KOPT-K1 (cell line): ENCODE measurements at regions not wholly inside any gene's neighbourhood (a gene's known extent, or its start where the extent isn't known, plus 50 kb on each side); places are given as distances from the start of the nearest gene placed in this dataset.

Experiments used
- H3K27ac ChIP-seq: fragments of 200-600 bp; sonication (generic); 2 replicates; pipeline ENCODE4 v1.5.1; 2016; ENCODE audit warnings: antibody characterized with exemption, mild to moderate bottlenecking, low read depth, low read length; ENCODE audit not compliant: poor library complexity, severe bottlenecking
- H3K36me3 ChIP-seq: fragments of 200-600 bp; sonication (generic); 2 replicates; pipeline ENCODE4 v1.5.1; 2017; ENCODE audit warnings: antibody characterized with exemption, mild to moderate bottlenecking, low read length, moderate library complexity; ENCODE audit not compliant: insufficient read depth
- H3K9me3 ChIP-seq: fragments of 200-600 bp; sonication (generic); 2 replicates; pipeline ENCODE4 v1.5.1; 2017; ENCODE audit warnings: antibody characterized with exemption, low read length, mild to moderate bottlenecking; ENCODE audit not compliant: insufficient read depth, poor library complexity, severe bottlenecking

DNA sequence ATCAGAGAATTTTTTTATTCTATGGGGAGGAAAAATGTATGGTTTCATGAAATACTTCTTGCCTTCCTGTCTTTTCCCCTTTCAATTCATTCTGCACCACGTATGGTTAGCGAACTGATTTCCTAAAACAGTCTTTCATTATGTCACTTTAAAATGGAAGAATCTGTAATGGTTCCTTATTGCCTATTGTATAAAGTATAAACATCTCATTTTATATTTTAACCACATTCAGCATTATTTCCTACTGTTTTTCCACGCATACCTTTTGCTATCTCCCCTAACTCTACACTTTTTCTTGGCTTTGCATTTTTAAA is 232.3 kb upstream of the B3GALT2 start:
- Histone ChIP-seq H3K36me3 (no peaks in the 10 kb centered on the region), H3K9me3 (no peaks in the 10 kb centered on the region), H3K27ac (peak overlapping the region; percentile 61)

DNA sequence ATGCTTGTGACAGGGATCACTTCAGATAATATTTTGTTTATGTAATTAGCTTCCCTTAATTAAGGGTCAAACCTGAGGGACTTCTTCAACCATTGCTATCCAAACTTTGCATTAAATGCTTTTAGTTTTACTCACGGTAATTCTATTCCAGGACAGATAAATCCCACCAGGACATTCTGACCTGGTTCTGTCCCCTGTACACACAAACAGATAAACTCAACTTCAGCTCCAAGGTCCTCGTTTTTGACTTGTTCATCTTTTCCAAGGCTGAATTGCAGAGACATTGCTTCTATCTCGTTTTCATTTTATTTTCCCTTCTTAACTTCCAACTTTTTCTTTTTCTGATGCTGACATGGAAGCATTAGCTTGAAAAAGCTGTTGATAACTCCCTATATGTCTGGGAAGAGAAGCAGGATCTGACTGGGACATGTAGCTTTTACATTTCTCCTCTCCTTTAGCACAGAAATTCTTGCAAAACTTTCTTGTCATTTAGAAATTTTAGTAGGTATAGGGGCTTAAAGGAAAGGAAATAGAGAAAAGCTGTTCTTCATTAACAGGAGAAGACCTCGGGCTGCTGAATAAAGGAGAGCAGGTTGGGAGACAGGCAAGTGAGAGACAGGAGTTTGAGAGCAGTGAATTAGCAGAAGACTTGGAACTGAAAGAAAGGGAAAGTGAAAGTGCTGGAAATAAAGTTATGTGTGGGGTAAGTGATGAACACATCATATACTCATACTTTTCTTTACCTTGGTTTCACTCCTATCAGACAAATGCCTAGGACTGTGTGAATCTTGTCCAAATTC is 231.7 kb upstream of the B3GALT2 start:
- Histone ChIP-seq H3K27ac (peak overlapping the region; percentile 61), H3K9me3 (no peaks in the 10 kb centered on the region), H3K36me3 (no peaks in the 10 kb centered on the region)

DNA sequence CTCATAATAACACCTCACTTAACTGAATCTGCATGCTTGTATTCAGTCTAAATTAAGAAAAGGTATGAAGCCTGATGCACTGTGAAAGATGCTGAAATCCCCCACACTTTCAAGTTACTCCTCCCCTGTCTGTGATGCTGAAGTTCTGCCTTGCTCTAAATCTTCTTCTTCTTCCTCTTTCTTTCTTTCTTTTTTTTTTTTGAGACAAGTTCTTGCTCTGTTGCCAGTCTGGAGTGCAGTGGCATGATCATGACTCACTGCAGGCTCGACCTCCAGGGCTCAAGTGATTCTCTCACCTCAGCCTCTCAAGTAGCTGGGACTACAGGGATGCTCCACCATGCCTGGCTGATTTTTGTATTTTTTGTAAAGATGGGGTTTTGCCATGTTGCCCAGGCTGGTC is 231.0 kb upstream of the B3GALT2 start:
- H3K36me3 ChIP-seq = no peaks in the 10 kb centered on the region
- no peaks in the 10 kb centered on the region for H3K9me3 ChIP-seq
- H3K27ac ChIP-seq = no peak overlapping the region

DNA sequence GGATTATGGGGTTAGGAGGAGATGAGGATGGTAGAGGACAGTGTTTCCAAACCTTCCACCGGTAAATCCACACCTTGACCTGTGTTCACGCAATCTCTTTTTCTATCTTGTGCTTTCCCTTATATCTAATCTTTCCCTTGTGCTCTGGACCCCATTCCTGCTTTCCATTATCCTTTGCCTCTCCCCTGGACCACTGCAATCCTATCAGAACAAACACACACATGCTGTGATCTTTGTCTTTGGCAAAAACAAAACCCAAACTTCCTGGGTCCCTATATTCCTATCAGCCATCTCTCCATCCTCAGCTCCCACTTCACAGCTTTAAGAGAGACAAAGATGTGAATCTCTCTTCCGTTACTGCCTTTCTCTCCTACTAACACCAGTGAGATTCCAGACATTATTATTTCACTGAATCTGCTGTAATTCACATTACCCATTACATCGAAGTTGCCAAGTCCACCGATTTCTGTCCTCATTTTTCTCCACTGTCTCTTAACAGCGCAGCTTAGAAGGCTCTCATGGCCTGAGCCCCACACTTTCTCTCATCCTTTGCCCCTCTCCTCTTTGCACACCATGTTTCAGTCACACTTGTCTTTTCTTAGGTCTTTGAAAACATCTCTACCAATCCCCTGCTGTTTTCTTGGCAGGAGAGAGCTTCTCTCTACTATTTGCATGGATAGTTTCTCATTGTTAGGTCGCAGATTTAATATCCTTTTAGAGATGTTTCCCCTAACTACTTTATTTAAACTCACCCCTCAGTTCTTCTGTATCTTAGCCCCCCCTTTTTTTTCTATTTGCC is 230.0 kb upstream of the B3GALT2 start:
- no peaks in the 10 kb centered on the region for H3K9me3 ChIP-seq
- H3K27ac ChIP-seq = no peak overlapping the region
- H3K36me3 ChIP-seq = no peaks in the 10 kb centered on the region

DNA sequence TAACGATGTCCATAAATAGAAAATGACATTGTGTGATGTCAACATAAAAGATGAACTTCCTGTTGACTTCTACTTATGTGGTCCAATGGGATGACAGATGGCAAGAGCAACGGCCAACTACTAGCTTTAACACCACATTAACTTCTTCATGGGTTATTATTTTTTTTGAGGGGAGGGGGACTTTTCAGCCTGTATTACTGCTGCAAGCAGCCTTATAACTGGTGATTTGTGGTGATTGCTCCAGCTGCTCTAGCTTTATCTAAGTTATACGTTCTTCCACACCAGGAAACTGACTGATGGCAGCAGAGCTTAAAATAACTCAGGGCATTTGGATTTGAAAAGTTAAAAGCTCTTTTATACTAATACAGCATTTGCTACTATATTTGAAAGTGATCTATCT is 228.8 kb upstream of the B3GALT2 start:
- Histone ChIP-seq H3K36me3 (no peaks in the 10 kb centered on the region), H3K27ac (no peak overlapping the region), H3K9me3 (no peaks in the 10 kb centered on the region)

DNA sequence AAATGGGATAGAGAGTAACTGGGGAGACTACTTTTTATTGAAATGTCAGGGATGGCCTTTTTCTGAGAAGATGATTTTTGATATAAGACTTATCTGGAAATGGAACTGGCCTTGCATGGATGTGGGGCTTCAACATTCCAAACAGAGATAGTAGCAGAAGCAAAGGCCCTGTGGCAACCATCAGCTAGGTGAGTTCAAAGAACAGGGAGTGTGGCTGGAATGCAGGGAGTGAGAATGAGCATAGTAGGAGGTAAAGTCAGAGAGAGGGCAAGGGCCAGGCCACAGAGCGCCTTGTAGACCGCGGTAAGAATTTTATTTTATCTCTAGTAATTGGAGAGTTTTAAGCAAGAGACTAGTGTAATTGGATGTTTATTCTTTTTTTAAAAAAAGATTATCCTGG is 227.0 kb upstream of the B3GALT2 start:
- Histone ChIP-seq H3K9me3 (no peaks in the 10 kb centered on the region), H3K27ac (no peak overlapping the region), H3K36me3 (no peaks in the 10 kb centered on the region)

DNA sequence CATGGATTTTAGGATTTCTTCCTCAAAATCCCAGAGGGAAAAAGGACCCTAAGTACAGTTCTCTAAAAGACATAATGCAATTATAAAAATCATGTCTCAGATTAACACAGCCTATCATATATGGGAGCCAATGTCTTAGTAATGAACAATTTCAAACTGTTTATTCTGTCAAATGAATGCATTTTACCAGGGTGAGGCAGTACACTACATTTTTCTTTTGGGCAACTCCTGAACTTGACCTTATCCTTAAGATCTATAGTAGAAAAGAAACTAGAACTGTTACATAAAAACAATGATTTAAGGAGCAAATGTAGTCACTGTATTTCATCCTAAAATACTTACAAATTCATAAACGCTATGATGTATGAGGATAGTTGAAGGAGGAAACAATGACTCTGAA is 226.3 kb upstream of the B3GALT2 start:
- Histone ChIP-seq H3K36me3 (no peaks in the 10 kb centered on the region), H3K9me3 (no peaks in the 10 kb centered on the region), H3K27ac (no peak overlapping the region)

DNA sequence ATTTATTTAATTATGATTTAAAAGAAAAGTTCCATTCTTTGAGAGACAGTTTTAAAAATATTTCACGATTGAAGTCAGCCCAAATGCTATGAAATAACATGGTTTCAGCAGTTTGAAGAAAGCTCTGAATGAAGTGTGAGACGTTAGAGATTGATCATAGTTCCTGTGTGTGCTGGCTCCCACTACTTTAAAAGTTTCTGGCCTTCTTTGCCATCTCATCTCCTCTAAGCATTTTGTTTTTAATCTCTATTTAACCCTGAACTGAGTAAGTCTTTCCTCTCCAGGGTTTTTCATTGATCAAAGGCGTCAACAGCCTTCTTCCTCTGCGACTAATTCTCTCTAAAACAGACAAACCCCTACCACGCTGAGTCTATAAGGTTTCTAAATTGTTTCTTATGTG is 225.3 kb upstream of the B3GALT2 start:
- Histone ChIP-seq H3K36me3 (no peaks in the 10 kb centered on the region), H3K9me3 (no peaks in the 10 kb centered on the region), H3K27ac (no peak overlapping the region)

DNA sequence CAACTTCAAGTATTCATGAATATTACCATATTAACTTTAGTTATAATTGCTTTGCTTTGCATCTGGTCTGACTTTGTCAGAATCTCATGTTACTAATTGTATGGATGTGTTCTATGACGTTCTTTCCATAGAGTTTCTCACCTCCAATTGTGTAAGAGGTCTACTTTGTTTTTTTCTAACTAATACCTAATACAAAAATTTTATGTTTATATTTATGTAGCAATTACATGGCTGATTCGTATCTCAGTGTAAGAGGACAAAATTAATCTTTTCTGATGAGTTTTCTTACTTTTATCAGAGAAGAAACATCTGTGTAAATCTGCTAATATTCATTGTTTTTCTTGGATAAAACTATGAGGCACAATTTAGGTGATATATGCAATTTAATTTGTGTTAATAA is 224.8 kb upstream of the B3GALT2 start:
- H3K9me3 ChIP-seq = no peaks in the 10 kb centered on the region

DNA sequence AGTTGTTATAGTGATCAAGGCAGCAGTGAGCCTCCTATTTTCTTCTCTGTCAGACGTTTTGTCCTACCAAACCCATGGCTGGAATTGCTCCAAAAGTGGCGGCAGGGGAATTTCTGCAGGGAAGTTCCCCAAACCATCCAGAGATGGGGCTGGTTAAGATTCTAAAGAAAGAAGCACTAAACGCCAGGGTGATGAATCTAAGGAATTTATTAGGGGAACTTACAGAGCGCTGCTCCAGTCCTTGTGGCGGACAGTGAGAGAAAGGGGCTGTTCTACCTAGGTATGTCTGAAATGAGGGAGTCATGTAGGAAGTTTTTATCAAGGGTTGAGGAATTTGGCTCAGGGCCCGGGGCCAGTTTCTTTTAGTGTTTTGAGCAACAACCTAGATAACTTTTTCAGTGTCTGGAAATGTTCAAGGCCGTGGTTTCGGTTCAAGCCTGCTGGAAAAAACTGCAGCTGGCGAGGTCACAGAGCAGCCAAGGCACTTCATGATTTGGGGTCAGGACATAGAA is 222.4 kb upstream of the B3GALT2 start:
- Histone ChIP-seq H3K36me3 (no peaks in the 10 kb centered on the region), H3K9me3 (no peaks in the 10 kb centered on the region), H3K27ac (no peak overlapping the region)

More for the DNA sequence above, 224.8 kb upstream of the B3GALT2 start:
- Histone ChIP-seq H3K36me3 (no peaks in the 10 kb centered on the region), H3K27ac (no peak overlapping the region)

DNA sequence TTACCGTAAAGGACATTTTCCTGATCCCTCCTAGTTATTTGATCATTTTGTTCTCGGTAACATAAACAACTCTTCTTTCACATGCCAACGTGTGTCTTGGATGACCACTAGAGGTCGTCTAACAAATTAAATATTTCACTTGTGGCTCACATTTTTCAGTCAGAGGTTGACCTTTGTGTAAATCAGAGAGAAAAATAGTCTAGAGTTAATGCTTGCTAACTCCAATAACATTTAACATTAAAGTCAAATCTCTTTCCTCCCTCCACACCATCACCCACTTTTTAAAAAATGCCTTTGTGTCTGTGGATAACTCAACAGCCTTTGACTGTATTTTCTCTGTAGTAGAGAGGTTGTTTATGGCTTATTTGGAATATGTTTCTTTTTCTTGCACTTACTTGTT is 220.5 kb upstream of the B3GALT2 start:
- H3K27ac ChIP-seq = no peak overlapping the region
- H3K9me3 ChIP-seq = no peaks in the 10 kb centered on the region
- H3K36me3 ChIP-seq = no peaks in the 10 kb centered on the region

DNA sequence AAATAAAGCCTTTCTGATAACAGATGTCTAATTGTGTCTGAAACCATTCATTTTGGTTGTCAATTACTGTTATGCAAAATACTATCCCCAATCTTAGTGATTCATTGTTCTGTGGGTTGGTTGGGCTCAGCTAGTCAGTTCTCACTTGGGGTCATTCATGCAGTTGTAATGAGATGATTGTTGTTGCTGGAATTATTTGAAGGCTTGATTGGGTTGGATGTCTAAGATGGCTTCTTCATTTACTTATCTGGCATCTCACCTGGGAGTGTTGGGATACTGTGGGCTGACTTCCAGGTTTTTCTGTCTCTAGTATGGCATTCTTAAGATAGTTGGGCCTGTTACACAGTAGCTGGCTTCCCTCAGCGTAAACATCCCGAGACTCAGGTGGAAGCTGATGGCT is 217.8 kb upstream of the B3GALT2 start:
- Histone ChIP-seq H3K36me3 (no peaks in the 10 kb centered on the region), H3K9me3 (no peaks in the 10 kb centered on the region), H3K27ac (no peak overlapping the region)

DNA sequence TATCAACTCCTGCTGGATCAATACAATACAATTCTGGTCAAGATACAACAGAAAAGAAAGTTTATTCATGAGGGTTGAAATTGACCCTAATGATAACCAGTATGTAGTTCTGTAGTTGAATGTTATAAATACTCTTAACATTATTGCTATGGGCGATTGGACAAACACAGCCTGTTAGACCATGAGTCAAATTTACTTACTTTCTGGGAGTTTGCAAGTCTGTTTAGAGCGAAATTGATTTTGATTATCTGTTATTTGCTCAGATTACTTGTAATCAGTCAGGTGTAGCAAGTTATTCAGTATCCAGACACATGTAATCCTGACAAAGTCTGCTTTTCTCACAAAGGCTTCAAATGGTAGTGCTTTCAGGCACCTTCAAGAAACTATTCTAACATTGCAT is 216.6 kb upstream of the B3GALT2 start:
- Histone ChIP-seq H3K36me3 (no peaks in the 10 kb centered on the region), H3K27ac (no peak overlapping the region), H3K9me3 (no peaks in the 10 kb centered on the region)

DNA sequence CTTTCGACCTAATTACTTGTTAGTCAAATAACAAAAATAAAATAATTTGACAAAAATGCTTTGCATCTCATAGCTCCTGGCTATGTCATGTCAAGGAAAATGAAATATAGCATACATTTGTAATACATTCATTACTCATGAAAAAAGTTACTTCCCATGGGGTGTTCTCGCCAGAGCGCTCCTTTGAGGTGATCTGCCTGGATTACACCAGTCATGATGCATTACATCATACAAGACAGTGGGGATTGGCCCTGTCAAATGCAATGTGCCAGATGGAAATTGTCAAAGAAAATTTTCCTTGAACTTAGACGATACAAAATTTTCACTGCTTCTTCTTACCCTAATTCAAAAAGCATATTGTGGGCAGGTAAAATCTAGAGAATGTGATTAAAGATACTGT is 215.6 kb upstream of the B3GALT2 start:
- Histone ChIP-seq H3K9me3 (no peaks in the 10 kb centered on the region), H3K36me3 (no peaks in the 10 kb centered on the region), H3K27ac (no peak overlapping the region)

DNA sequence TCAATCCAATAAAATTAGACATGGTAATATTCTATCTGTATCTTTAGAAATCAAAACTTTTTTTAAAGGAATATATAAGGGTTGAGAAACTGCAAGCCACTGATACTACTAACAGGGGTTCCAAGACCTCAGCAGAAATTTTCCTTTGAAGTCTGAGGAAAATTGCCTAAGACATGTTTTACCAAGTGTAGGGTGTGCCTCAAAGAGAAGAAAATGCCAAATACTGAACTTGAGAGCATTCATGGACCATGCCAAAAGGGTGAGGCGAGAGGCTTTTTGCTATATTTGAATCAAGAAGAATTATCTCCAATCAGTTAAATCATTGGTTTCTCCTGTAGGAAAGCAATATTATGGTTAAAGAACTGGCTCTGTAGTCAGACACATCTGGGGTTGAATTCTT is 207.9 kb upstream of the B3GALT2 start:
- H3K9me3 ChIP-seq = no peaks in the 10 kb centered on the region
- no peaks in the 10 kb centered on the region for H3K36me3 ChIP-seq
- H3K27ac ChIP-seq = no peak overlapping the region

DNA sequence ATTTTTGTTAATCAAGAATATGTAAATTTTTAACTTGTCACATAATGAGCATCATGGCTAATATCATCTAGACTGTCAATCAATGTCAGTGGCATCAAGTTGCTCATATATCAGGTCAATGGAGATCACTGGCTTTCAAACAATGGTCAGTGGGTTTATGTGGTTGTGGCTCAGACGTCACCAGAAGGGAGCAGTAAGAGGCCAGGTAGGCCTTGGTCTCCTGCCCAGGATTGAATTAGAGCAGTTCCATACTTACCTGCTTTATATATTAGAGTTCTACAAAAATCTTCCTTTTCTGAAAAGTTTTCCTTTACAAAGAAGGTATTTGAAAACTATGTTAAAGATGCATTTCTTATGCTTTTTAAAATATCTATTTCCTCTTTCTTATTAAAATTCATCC is 206.3 kb upstream of the B3GALT2 start:
- H3K9me3 ChIP-seq = no peaks in the 10 kb centered on the region
- H3K27ac ChIP-seq = no peak overlapping the region
- no peaks in the 10 kb centered on the region for H3K36me3 ChIP-seq
